Hematopoietic multipotent progenitor cell treated with erythropoietin and hydrocortisone succinate and interleukin-3 and kit ligand, for 17 days (in vitro differentiated cells): ENCODE measurements at regions not wholly inside any gene's neighbourhood (a gene's known extent, or its start where the extent isn't known, plus 50 kb on each side); places are given as distances from the start of the nearest gene placed in this dataset.
"Not testable (repeated sequence)": the region's sequence is repeated elsewhere in the genome, so short reads cannot be mapped to it uniquely, and the experiment has no call there.

Experiments used
- DNase-seq: peaks from one replicate; pipeline ENCODE4 v3.0.0-alpha.2; 2015; ENCODE audit warnings: low spot score

DNA sequence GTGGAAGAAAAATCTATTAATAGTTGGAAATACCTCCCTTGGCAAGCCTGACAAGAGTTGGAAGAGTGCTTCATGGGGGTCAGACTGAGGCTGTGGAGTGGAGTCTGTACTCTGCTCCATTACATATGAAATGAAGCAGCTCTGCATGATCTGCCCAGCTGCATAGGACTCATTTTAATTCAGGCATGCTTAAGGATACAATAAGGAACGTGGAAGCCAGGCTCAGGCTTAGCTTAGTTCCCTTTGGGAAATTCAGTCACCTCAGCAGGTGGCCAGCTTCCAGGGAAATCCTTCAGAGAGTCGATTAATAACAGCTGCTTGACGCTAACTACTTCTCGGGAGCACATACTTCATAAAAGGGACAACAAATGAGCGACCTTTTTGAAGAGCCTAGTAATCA lies 1672.9 kb upstream of the WWC1 start:
- DNase-seq = no peak

GRCh38 chr5:166624573-166624972 lies 1666.9 kb upstream of the WWC1 start:
- DNase-seq = no peak

- no peak for DNase-seq
Measured at GRCh38 chr5:166625210-166625865, 1666.1 kb upstream of the WWC1 start.

DNA sequence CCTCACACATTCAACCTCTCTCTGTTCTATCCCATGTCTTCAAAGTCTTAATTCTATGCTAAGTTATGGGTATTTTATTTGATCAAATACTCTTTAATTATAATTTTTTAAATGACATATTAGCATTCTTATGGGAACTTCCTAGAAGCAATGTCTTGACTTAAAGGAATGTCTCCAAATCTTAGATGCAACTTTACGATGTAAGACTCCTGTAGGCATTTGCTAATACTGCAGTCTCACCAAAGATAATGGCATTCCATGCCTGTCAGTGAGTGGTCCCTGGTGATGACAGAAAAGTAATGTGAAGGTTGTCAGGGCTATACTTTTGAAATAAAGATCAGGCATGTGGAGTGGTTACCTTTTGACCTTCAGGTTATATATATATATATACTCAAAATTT lies 1654.2 kb upstream of the WWC1 start:
- no peak for DNase-seq

GRCh38 chr5:166639151-166639550 lies 1652.3 kb upstream of the WWC1 start:
- no peak for DNase-seq

GRCh38 chr5:166640136-166640535 lies 1651.3 kb upstream of the WWC1 start:
- not testable (repeated sequence) for DNase-seq

DNA sequence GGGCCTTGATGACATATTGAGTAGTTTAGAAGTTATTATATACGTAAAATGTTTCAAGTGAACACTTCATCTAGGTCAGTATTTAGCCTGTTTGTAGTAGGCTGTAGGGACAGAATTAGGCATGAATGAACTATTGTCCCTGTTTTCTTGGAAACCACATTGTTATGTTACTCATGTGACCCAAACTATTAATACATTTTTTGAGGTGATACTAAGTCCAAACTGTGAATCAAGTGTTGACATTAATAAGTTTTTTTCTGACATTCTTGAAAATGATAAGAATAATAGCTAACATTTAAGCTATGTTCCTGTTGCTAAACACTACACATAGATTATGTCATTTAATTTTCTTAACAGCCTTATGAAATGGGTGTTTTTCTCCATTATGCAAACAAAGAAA lies 1642.7 kb upstream of the WWC1 start:
- no peak for DNase-seq

- DNase-seq = no peak
Measured at GRCh38 chr5:166649676-166650075, 1641.8 kb upstream of the WWC1 start.

DNA sequence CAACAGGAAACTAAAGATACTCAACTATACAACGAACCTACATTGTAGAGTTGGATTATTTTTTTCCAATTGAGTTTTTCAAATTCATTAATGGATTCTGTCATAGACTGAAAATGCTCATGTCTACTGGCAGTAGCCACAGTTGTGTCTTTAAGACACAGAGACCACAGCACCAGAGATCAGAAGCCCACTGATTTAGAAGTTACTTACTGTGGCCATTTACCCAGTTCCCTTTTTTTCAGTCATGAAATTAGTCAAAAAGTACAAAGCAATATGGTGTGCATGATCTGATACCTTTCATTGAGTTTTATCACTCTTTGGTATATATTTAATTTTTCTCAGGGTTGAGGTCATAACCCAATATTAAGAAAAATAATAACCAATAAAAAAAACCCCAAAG lies 1640.2 kb upstream of the WWC1 start:
- no peak for DNase-seq

DNA sequence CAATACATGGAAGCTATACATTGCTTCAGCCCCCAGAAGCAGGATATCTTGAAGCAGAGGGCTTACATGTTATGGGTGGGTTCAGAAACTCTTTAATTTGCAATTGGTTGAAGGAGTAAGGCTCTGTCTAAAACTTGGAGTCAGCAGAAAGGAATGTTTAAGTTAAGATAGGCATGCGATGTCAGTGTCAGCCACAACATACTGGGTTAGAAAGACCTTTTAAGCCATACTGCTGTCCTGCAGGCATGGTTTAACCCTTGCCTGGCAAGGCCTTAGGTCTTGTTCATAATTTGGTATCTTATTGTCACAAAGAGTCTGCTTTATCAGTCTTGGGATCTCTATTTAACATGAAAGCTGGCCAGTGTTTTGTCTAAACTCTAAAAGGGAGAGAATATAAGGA lies 1619.6 kb upstream of the WWC1 start:
- DNase-seq = no peak

DNA sequence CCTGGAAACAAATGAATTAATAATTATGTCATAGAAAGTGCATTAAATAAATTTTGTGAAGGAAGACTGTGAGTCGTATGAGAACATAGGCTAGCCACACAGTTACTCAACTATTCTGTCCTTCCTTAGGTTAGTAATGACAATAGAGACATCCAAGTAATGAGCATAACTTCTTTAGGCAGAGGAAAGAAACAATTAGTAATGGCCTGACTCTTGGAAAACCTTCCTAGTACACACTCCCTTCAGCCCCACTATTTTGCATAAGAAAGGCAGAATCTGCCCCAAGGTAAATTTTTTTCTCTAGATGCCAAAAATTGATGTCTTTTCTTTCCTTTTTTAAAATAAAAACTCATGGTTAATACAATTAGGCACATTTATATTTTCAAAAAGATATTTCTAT lies 1619.0 kb upstream of the WWC1 start:
- DNase-seq = no peak

GRCh38 chr5:166677891-166678290 lies 1613.6 kb upstream of the WWC1 start:
- no peak for DNase-seq

DNA sequence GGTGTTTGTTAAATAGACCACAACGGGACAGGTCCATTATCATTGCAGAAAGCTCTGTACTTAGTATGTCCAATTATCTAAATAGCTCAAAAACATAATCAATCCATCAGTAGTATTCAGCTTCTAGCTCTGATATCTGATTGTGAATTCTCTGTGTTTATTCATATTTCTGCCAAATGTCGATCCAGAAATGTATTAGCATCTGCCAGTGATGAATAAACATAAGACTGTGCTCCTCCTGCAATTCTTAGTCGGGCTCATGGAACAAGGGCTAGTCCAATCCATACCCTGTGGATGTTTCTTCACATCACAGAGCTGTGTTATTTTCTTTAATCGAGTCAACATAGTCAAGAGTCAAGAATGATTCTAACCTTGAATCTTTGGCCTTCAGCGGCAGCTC lies 1612.1 kb upstream of the WWC1 start:
- DNase-seq = no peak

- no peak for DNase-seq
Measured at GRCh38 chr5:166695326-166695725, 1596.1 kb upstream of the WWC1 start.

DNA sequence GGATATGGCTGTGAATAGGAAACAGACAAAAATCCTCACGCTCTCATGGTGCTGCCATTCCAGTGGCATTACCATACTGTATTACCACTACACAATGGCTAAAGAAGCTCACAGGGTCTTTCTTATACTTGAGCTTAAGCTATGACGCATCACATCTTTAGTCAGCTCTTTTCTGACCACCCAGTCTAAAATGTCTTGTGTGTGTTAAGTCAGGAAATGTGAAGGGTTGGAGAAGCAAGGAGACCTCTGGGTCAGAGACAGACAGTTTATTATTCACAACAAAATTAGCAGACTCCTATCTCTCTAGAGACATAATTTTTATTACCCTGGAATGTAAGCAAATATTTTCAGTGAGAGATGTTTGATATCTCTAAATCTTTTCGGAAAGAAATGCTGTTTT lies 1583.2 kb upstream of the WWC1 start:
- DNase-seq = no peak

GRCh38 chr5:166709691-166710090 lies 1581.8 kb upstream of the WWC1 start:
- DNase-seq = no peak

DNA sequence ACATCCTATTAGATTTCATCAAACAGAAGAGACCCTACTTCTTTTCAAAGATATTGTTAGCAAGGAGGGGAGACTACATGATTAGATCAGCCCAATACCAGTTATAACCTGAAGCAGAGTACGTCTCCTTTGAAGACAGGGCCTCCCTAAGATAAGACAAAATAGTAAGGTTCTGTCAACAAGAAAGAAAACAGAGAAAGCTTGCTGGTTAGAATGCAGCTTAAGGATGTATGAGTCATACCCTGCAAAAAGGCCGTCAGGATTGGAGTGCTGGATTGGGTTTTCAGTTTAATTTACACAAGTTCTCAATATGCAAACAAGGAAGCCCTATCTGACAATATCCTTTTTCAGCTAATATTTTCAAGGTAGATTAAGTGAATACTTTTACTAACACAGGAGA lies 1581.2 kb upstream of the WWC1 start:
- no peak for DNase-seq

GRCh38 chr5:166712447-166713185 lies 1578.8 kb upstream of the WWC1 start:
- DNase-seq = no peak

- no peak for DNase-seq
Measured at GRCh38 chr5:166713295-166713694, 1578.2 kb upstream of the WWC1 start.

- DNase-seq = no peak
Measured at GRCh38 chr5:166716856-166717492, 1574.5 kb upstream of the WWC1 start.

DNA sequence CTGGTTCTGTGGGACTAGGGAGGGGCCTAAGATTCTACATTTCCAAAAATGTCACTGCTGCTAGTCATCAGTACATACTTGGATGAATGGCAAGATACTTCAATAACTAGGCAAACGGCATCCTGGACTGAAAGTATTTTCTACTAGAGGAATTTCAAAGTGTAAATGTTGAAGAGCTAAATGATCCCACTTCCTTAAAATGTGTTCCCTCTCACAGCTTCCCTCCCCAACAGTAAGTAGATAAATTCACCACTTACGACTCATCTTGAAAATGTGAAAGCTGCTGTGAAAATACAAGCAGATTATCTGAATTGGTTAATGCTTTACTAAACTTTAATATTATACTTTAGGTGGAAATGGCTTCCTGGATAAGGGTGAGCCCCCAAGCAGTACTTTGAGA lies 1571.5 kb upstream of the WWC1 start:
- no peak for DNase-seq

DNA sequence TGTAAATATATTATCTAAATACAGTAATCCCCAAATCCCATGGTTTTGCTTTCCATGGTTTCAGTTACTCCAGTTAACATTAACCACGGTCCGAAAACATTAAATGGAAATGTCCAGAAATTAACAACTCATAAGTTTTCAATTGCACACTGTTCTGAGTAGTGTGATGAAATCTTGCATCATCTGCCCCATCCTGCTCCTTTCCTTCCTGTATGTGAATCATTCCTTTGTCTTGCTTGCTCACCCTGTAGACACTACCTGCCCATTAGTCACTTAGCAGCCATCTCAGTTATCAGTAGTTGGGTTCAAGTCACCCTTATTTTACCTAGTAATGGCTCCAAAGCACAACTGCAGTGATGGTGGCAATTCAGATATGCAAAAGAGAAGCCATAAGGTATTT lies 1568.5 kb upstream of the WWC1 start:
- DNase-seq = no peak

DNA sequence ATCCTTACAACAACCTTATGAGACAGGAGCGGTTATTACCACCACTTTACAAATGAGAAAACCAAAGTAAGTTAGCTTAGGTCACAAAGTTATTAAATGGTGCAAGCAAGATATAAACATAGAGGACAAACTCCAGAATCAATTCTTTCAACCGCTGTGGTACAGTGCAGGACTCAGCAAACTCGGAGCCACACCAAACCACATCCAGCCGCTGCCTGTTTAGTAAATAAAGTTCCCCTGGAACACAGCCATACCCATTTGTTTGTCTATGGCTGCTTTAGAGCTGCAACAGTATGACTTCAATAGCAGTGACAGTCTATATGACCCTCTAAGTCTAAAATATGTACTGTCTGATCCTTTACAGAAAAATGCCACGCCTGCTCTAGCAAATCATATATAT lies 1567.2 kb upstream of the WWC1 start:
- DNase-seq = no peak

DNA sequence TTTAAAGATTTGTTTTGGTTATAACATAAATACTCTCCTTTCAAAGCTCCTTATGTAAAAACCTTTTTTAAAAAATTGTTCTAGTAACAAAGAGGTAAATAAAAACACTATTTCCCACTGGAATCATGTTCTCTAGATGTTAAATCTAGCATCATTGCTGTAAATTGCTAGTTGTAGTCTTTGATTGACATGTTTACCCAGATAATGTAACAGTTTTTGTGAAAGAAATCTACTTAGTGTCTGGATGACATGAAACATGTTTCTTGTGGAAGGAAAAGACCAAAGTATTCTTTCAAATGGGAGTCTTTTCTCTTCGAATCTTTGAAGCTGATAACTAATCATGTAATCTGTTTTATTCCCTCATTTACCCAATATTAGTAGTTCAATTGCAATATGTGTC lies 1565.9 kb upstream of the WWC1 start:
- DNase-seq = no peak
